PC-9 (cell line): ENCODE measurements at regions not wholly inside any gene's neighbourhood (a gene's known extent, or its start where the extent isn't known, plus 50 kb on each side); places are given as distances from the start of the nearest gene placed in this dataset.

Source experiments
- BruUV-seq: library from RNA; stranded (reverse); fragments of 400-500 nt; replicated peaks from 2 replicates; lab custom pipeline; 2021; lab: Mats Ljungman, UMichigan
- CTCF ChIA-PET: fragments of 300-600 bp; sonication (Branson Sonifier 250); formaldehyde crosslinking; loops from one replicate; lab custom pipeline; 2022; ENCODE audit warnings: antibody characterized with exemption; lab: Charles Lee
- POLR2A ChIA-PET: fragments of 300-600 bp; sonication (Branson Sonifier 250); formaldehyde crosslinking; loops from one replicate; lab custom pipeline; 2022; ENCODE audit warnings: antibody characterized with exemption; ENCODE audit not compliant: unreplicated experiment; lab: Charles Lee
- DNase-seq, 2 experiments: peaks; one replicate each; pipeline versions ENCODE4 v3.0.0 to v3.0.0-alpha.2; 2015 to 2022; ENCODE audit warnings: mixed read lengths in 1 of 2
- H2AFZ ChIP-seq: fragments of 200-600 bp; sonication (generic); 2 replicates; pipeline ENCODE4 v1.8.1; 2017; ENCODE audit warnings: antibody characterized with exemption
- H3F3A ChIP-seq: fragments of 200-600 bp; sonication (generic); 2 replicates; pipeline ENCODE4 v1.8.1; 2017; ENCODE audit warnings: antibody characterized with exemption, mild to moderate bottlenecking, low read depth; ENCODE audit not compliant: insufficient read depth
- H3K27ac ChIP-seq: fragments of 200-600 bp; sonication (generic); 2 replicates; pipeline ENCODE4 v1.6.1; 2016; ENCODE audit warnings: mixed run types
- H3K27me3 ChIP-seq: fragments of 200-600 bp; sonication (generic); 2 replicates; pipeline ENCODE4 v1.6.1; 2016; ENCODE audit warnings: low read depth, mixed run types; ENCODE audit not compliant: insufficient read depth
- H3K36me3 ChIP-seq: fragments of 200-600 bp; sonication (generic); 2 replicates; pipeline ENCODE4 v1.6.1; 2016; ENCODE audit warnings: low read depth, mixed run types
- H3K4me1 ChIP-seq: fragments of 200-600 bp; sonication (generic); replicated peaks from 2 replicates; pipeline ENCODE4 v1.6.1; 2016; ENCODE audit warnings: mixed run types; ENCODE audit not compliant: insufficient read depth
- H3K4me2 ChIP-seq: fragments of 200-600 bp; sonication (generic); 2 replicates; pipeline ENCODE4 v1.6.1; 2017; ENCODE audit warnings: mixed run types
- H3K4me3 ChIP-seq: fragments of 200-600 bp; sonication (generic); 2 replicates; pipeline ENCODE4 v1.6.1; 2016; ENCODE audit warnings: mixed run types
- H3K79me2 ChIP-seq: fragments of 200-600 bp; sonication (generic); 2 replicates; pipeline ENCODE4 v1.6.1; 2017; ENCODE audit warnings: low read depth, mixed run types
- H3K9me2 ChIP-seq: fragments of 200-600 bp; sonication (generic); 2 replicates; pipeline ENCODE4 v1.8.1; 2017; ENCODE audit warnings: mild to moderate bottlenecking; ENCODE audit not compliant: insufficient read depth
- H3K9me3 ChIP-seq: fragments of 200-600 bp; sonication (generic); 2 replicates; pipeline ENCODE4 v1.8.1; 2016; ENCODE audit warnings: low read depth; ENCODE audit not compliant: insufficient read depth
- H4K20me1 ChIP-seq: fragments of 200-600 bp; sonication (generic); 2 replicates; pipeline ENCODE4 v1.8.1; 2017; ENCODE audit not compliant: insufficient read depth
- CTCF ChIP-seq: fragments of 200-600 bp; sonication (generic); conservative IDR thresholded peaks from 2 replicates; pipeline ENCODE4 v1.6.1; 2017; ENCODE audit warnings: mixed run types, antibody characterized with exemption, mild to moderate bottlenecking, moderate library complexity
- EZH2 ChIP-seq: fragments of 200-600 bp; sonication (generic); IDR thresholded peaks from 2 replicates; pipeline ENCODE4 v1.8.0; 2017; ENCODE audit warnings: antibody characterized with exemption, low read depth
- intact Hi-C: fragments of 100-400 bp; cut with micrococcal nuclease; formaldehyde crosslinking; loops from one replicate; pipeline ENCODE4 v1.10.0; 2022; ENCODE audit not compliant: unreplicated experiment

- Histone ChIP-seq H3K36me3 (no peaks in the 10 kb centered on the region), H4K20me1 (no peaks in the 10 kb centered on the region), H2AFZ (no peak overlapping the region), H3K9me3 (no peaks in the 10 kb centered on the region), H3K4me2 (peak overlapping the region; percentile 69), H3K4me1 (peaks cover 16% of the 10 kb centered on the region; the same call in 1 of the 2 replicates), H3K9me2 (no peaks in the 10 kb centered on the region), H3K79me2 (peaks cover 26% of the 10 kb centered on the region), H3K27ac (peak overlapping the region; percentile 92), H3K27me3 (no peaks in the 10 kb centered on the region), H3K4me3 (peak overlapping the region; percentile 69; the same call in 1 of the 2 replicates), H3F3A (peaks cover 4% of the 10 kb centered on the region)
- DNase-seq = peak in 1 of 2 experiments; percentile 48
- intact Hi-C loops = no loop called here
- TF ChIP-seq CTCF = no peak
- no peak for TF ChIP-seq EZH2
- no TSS peak for BruUV-seq
- POLR2A ChIA-PET = interaction anchor here (0.7 kb wide), 1 partner anchor 472 kb away, joined by 4 read pairs; no protein-coding TSS in a partner anchor
- CTCF ChIA-PET = interaction anchor here (0.6 kb wide), 1 partner anchor 232 kb away, joined by 3 read pairs; no protein-coding TSS in a partner anchor
These were observed 652.2 kb upstream of the DIPK2B start for GRCh38 chrX:45852884-45853283.

- no peaks in the 10 kb centered on the region for H3K27me3 ChIP-seq
- H3K79me2 ChIP-seq = peaks cover 40% of the 10 kb centered on the region
- POLR2A ChIA-PET = interaction anchor here (0.6 to 0.7 kb wide), 2 partner anchors 411 to 530 kb away, joined by 4 read pairs; no protein-coding TSS in a partner anchor
- H3K4me3 ChIP-seq = peak overlapping the region; percentile 69
- BruUV-seq = no TSS peak
- H3K9me2 ChIP-seq = no peaks in the 10 kb centered on the region
- 0 out of 2 replicates have a peak, but pooled peaks cover 6% of the 10 kb centered on the region for H3K36me3 ChIP-seq
- no peak overlapping the region for H2AFZ ChIP-seq
- peak; percentile 61 to 64 for DNase-seq
- peak overlapping the region; percentile 92 for H3K27ac ChIP-seq
- H3K9me3 ChIP-seq = no peaks in the 10 kb centered on the region
- H3K4me1 ChIP-seq = peaks cover 29% of the 10 kb centered on the region; the same call in 1 of the 2 replicates
- TF ChIP-seq EZH2 (no peak), CTCF (no peak)
- peak overlapping the region; percentile 72 for H3K4me2 ChIP-seq
- H4K20me1 ChIP-seq = no peaks in the 10 kb centered on the region
- peaks cover 4% of the 10 kb centered on the region for H3F3A ChIP-seq
- CTCF ChIA-PET = no interaction called here
- intact Hi-C loops = loop anchor here (1.0 to 2.0 kb wide), 3 partner anchors 357 to 474 kb away; no protein-coding TSS in a partner anchor
These were observed 650.8 kb upstream of the DIPK2B start for GRCh38 chrX:45851434-45851991.

- BruUV-seq = no TSS peak
- Histone ChIP-seq H2AFZ (no peak overlapping the region), H3K79me2 (peaks cover 45% of the 10 kb centered on the region), H3K4me3 (peak overlapping the region; percentile 69), H3K4me1 (peaks cover 31% of the 10 kb centered on the region; the same call in 1 of the 2 replicates), H4K20me1 (no peaks in the 10 kb centered on the region), H3K4me2 (peak overlapping the region; percentile 72), H3F3A (peaks cover 4% of the 10 kb centered on the region), H3K9me3 (no peaks in the 10 kb centered on the region), H3K27me3 (no peaks in the 10 kb centered on the region), H3K9me2 (no peaks in the 10 kb centered on the region), H3K27ac (peak overlapping the region; percentile 92), H3K36me3 (0 out of 2 replicates have a peak, but pooled peaks cover 8% of the 10 kb centered on the region)
- ChIA-PET CTCF (no interaction called here), POLR2A (interaction anchor here (0.6 to 0.7 kb wide), 3 partner anchors 410 to 526 kb away, joined by 3 to 4 read pairs (median 4); no protein-coding TSS in a partner anchor)
- intact Hi-C loops = loop anchor here (1.0 to 2.0 kb wide), 3 partner anchors 358 to 474 kb away; no protein-coding TSS in a partner anchor
- TF ChIP-seq CTCF = no peak
- no peak for TF ChIP-seq EZH2
- peak in 1 of 2 experiments; percentile 8 for DNase-seq
These were observed 650.2 kb upstream of the DIPK2B start for GRCh38 chrX:45850775-45851433.
